Gastroesophageal sphincter (tissue), 4 donors: ENCODE measurements at regions not wholly inside any gene's neighbourhood (a gene's known extent, or its start where the extent isn't known, plus 50 kb on each side); places are given as distances from the start of the nearest gene placed in this dataset.

Experiments used
- ATAC-seq: fragments of 150-250 bp; one replicate; pipeline ENCODE4 v1.9.1; 2016; ENCODE audit warnings: mild to moderate bottlenecking, moderate library complexity
- H3K27ac ChIP-seq, 4 donors: fragments of 200-600 bp; sonication (generic) in 3 of 4; 1 replicate in 3 of 4; 2 replicates in 1 of 4; pipeline ENCODE4 v1.5.1; 2016 to 2019
- H3K27me3 ChIP-seq: fragments of 200-600 bp; sonication (generic); one replicate; pipeline ENCODE4 v1.5.1; 2019
- H3K36me3 ChIP-seq, 2 donors: fragments of 200-600 bp; sonication (generic); one replicate each; pipeline ENCODE4 v1.5.1; 2019; ENCODE audit warnings: control low read depth in 1 of 2
- H3K4me1 ChIP-seq, 3 donors: fragments of 200-600 bp; sonication (generic); 1 replicate in 2 of 3; 2 replicates in 1 of 3; pipeline ENCODE4 v1.5.1; 2016 to 2019; ENCODE audit warnings: control low read depth in 2 of 3
- H3K4me3 ChIP-seq, 2 donors: fragments of 200-600 bp; sonication (generic); one replicate each; pipeline ENCODE4 v1.5.1; 2019; ENCODE audit warnings: mild to moderate bottlenecking in 1 of 2, moderate library complexity in 1 of 2
- H3K9me3 ChIP-seq, 3 donors: fragments of 200-600 bp; sonication (generic); one replicate each; pipeline ENCODE4 v1.5.1; 2017 to 2019; ENCODE audit warnings: control low read depth in 2 of 3
- EP300 ChIP-seq: sonication (generic); formaldehyde crosslinking; IDR thresholded peaks from one replicate; pipeline ENCODE4 v1.6.1; 2017; ENCODE audit warnings: antibody characterized with exemption, mild to moderate bottlenecking
- POLR2A ChIP-seq, 2 donors: fragments of 450-650 bp; IDR thresholded peaks; one replicate each; pipeline ENCODE4 v1.6.1; 2017; ENCODE audit warnings: antibody characterized with exemption in 2 of 2, mild to moderate bottlenecking in 2 of 2, moderate library complexity in 1 of 2
- POLR2AphosphoS5 ChIP-seq: sonication (generic); formaldehyde crosslinking; IDR thresholded peaks from one replicate; pipeline ENCODE4 v1.6.1; 2017; ENCODE audit warnings: antibody characterized with exemption
- WGBS, 2 donors: methylation state at CpG; one replicate each; pipeline ENCODE4 v1.1.5; 2018; ENCODE audit warnings: low coverage in 1 of 2; 5-methylcytosine and 5-hydroxymethylcytosine counted together
- TF ChIP-seq, protein P1 (sequence below), 4 experiments: fragments of 200-600 bp in 2 of 4; fragments of 450-650 bp in 2 of 4; sonication (generic) in 1 of 4; IDR thresholded peaks; one replicate each; pipeline ENCODE4 v1.5.1; 2017 to 2019; ENCODE audit warnings: antibody characterized with exemption in 4 of 4, mild to moderate bottlenecking in 2 of 4, moderate library complexity in 2 of 4

DNA sequence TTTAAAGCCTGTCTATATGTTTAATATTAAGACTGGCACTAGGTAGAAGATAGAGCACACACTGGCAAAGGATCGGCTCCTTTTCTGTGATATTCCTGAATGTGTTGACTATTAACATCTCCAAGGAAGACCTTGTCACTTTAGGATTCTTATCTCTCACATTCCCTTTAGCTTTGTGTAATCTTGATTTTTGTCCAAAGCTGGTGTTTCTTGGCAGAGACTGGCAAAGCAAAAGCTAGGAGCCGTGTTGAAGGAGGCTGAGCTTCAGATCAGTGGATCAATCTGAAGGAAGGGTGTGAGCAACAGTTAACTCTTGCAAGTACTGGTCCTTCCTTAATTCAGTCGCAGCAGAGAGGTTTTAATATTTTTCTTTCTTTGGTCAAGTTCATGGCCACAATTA lies 830.4 kb upstream of the ZNF608 start:
- peak overlapping the region in 1 of 4 donors; percentile 4 for H3K27ac ChIP-seq
- H3K9me3 ChIP-seq = no peaks in the 10 kb centered on the region
- 38 to 44% methylated on average over 3 of the region's 3 CpGs for WGBS, 2 donors
- H3K27me3 ChIP-seq = no peaks in the 10 kb centered on the region
- no peak overlapping the region for H3K4me3 ChIP-seq
- H3K4me1 ChIP-seq = peaks cover 5 to 32% (median 6%) of the 10 kb centered on the region in 3 donors
- TF ChIP-seq EP300 = no peak
- TF ChIP-seq, protein P1, sequence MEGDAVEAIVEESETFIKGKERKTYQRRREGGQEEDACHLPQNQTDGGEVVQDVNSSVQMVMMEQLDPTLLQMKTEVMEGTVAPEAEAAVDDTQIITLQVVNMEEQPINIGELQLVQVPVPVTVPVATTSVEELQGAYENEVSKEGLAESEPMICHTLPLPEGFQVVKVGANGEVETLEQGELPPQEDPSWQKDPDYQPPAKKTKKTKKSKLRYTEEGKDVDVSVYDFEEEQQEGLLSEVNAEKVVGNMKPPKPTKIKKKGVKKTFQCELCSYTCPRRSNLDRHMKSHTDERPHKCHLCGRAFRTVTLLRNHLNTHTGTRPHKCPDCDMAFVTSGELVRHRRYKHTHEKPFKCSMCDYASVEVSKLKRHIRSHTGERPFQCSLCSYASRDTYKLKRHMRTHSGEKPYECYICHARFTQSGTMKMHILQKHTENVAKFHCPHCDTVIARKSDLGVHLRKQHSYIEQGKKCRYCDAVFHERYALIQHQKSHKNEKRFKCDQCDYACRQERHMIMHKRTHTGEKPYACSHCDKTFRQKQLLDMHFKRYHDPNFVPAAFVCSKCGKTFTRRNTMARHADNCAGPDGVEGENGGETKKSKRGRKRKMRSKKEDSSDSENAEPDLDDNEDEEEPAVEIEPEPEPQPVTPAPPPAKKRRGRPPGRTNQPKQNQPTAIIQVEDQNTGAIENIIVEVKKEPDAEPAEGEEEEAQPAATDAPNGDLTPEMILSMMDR (IDR thresholded peaks at IDR 0.05) = no peak
- no peak for TF ChIP-seq POLR2A (IDR thresholded peaks at IDR 0.05)
- no peak for TF ChIP-seq POLR2AphosphoS5
- no peak for ATAC-seq
- no peaks in the 10 kb centered on the region for H3K36me3 ChIP-seq

DNA sequence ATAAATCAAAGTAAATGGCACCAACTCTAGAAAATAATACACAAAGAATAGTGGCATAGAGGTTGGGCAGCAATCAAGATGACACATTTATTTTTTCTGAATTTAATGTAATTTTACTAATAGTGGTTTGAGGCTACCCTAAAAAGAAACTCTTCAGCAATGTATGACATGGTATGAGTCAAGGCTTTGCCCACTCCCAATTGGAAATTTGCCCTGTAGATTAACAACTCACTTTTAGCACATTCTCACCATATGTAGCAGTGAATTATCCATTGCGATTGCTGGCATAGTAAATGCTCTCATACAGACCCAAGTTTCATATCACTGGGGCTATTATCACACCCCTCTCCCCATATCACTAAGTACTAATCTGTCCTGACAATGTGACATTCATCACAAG lies 832.1 kb upstream of the ZNF608 start:
- Histone ChIP-seq H3K9me3 (no peaks in the 10 kb centered on the region), H3K4me1 (peaks cover 7 to 49% (median 10%) of the 10 kb centered on the region in 3 donors), H3K36me3 (no peaks in the 10 kb centered on the region), H3K27ac (no peak overlapping the region), H3K4me3 (no peak overlapping the region), H3K27me3 (no peaks in the 10 kb centered on the region)
- 56 to 92% methylated on average over 1 of the region's 1 CpG for WGBS, 2 donors
- no peak for ATAC-seq
- TF ChIP-seq POLR2AphosphoS5 (no peak), EP300 (no peak)
- TF ChIP-seq, protein P1 (IDR thresholded peaks at IDR 0.05) = no peak

DNA sequence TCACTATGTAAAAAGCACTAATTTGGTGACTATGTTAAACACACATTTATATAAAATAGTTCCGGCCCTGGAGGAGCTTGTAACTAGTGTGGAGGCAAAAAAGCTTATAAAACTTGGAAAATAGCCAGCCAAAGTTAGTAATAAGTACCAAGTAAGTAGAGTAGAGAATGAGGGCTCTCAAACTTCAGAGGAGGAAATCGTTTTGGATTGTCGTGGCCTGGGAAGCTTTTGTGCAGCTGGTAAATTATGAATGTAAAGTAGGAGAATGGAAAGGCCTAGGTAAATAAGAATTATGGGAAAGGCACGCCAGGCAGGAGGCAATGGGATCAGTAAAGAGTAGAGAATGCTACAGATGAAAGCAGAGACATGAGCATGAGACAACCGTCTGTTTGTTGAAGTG lies 832.7 kb upstream of the ZNF608 start:
- TF ChIP-seq EP300 (no peak), POLR2A (IDR thresholded peaks at IDR 0.05) (no peak), POLR2AphosphoS5 (no peak)
- TF ChIP-seq, protein P1 (IDR thresholded peaks at IDR 0.05) = no peak
- Histone ChIP-seq H3K4me1 (peaks cover 13 to 56% (median 13%) of the 10 kb centered on the region in 3 donors), H3K9me3 (no peaks in the 10 kb centered on the region), H3K4me3 (no peak overlapping the region), H3K36me3 (no peaks in the 10 kb centered on the region), H3K27me3 (no peaks in the 10 kb centered on the region), H3K27ac (no peak overlapping the region)
- ATAC-seq = no peak
- 82 to 93% methylated on average over 2 to 5 of the region's 5 CpGs for WGBS, 2 donors

DNA sequence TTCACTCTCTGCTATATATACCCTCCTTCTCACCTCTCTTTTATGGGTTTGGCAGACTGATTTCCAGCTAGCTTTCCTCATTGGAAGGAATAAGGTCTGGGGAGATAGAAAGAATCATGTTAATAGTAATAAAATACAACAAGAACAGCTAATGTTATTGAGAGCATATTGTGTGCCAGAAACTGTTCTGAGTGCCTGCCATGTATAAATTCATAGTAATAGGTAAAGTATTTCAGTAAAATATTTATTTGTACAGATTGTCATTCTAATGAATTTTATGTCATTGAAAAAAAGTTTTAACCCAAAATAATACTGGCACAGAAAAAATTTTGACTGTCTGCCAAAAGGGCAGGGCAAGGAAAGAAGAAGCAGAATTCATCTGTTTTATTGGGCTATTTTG lies 834.9 kb upstream of the ZNF608 start:
- peak overlapping the region in 1 of 4 donors; percentile 8 for H3K27ac ChIP-seq
- H3K36me3 ChIP-seq = no peaks in the 10 kb centered on the region
- H3K4me1 ChIP-seq = peaks cover 7 to 47% (median 13%) of the 10 kb centered on the region in 3 donors

DNA sequence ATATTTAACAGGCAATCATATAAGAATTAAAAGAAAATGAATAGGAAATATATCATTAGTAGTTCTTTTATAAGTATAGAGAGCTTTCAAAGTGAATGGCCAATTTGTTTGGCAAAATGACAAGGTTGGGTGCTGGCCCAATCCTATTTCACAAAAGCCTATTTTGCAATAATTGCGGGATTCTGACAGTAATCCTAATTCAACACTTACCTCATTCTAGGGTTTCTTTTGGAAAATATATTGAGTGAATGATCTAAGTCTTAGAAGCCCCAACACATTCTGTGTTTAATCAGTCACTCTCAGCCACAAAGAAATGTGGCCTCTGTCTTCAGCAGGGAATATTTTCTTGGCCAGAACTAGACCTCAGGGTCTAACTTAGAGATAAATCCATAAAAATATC lies 835.9 kb upstream of the ZNF608 start:
- peak overlapping the region in 1 of 4 donors; percentile 73 for H3K27ac ChIP-seq
- H3K9me3 ChIP-seq = no peaks in the 10 kb centered on the region
- no peaks in the 10 kb centered on the region for H3K27me3 ChIP-seq
- ATAC-seq = no peak
- H3K4me3 ChIP-seq = no peak overlapping the region
- 29 to 75% methylated on average over 1 of the region's 1 CpG for WGBS, 2 donors
- H3K4me1 ChIP-seq = peaks cover 7 to 41% (median 13%) of the 10 kb centered on the region in 3 donors
- H3K36me3 ChIP-seq = no peaks in the 10 kb centered on the region
- TF ChIP-seq POLR2AphosphoS5 = peak; percentile 48
- no peak for TF ChIP-seq POLR2A (IDR thresholded peaks at IDR 0.05)
- TF ChIP-seq EP300 = no peak
- TF ChIP-seq, protein P1 (IDR thresholded peaks at IDR 0.05) = no peak

More for the DNA sequence above, 834.9 kb upstream of the ZNF608 start:
- no peak for ATAC-seq
- H3K4me3 ChIP-seq = no peak overlapping the region
- H3K27me3 ChIP-seq = no peaks in the 10 kb centered on the region
- TF ChIP-seq EP300 = no peak
- no peak for TF ChIP-seq POLR2A (IDR thresholded peaks at IDR 0.05)
- TF ChIP-seq POLR2AphosphoS5 = no peak
- no peaks in the 10 kb centered on the region for H3K9me3 ChIP-seq
